ENCODE measurements at regions not wholly inside any gene's neighbourhood (a gene's known extent, or its start where the extent isn't known, plus 50 kb on each side); places are given as distances from the start of the nearest gene placed in this dataset.

- no peaks in the 10 kb centered on the region for H3K4me1 Mint-ChIP-seq
- no peaks in the 10 kb centered on the region for H3K27me3 Mint-ChIP-seq
- H3K9me3 Mint-ChIP-seq, result no peaks in the 10 kb centered on the region
- no peak overlapping the region for H3K4me3 Mint-ChIP-seq
- no peaks in the 10 kb centered on the region for H3K36me3 Mint-ChIP-seq (ENCODE audit: low read depth)
- no peak for ATAC-seq
- no peak for DNase-seq
- H3K27ac Mint-ChIP-seq, result no peak overlapping the region
Observed at GRCh38 chr6:132079286-132079685, 128.1 kb upstream of the CCN2 start.

GRCh38 chr6:132076452-132076851 is 125.3 kb upstream of the CCN2 start:
- ATAC-seq, result no peak
- H3K4me1 Mint-ChIP-seq, result no peaks in the 10 kb centered on the region
- H3K36me3 Mint-ChIP-seq (ENCODE audit: low read depth), result no peaks in the 10 kb centered on the region
- no peaks in the 10 kb centered on the region for H3K9me3 Mint-ChIP-seq
- no peak overlapping the region for H3K4me3 Mint-ChIP-seq
- H3K27me3 Mint-ChIP-seq, result no peaks in the 10 kb centered on the region
- no peak for DNase-seq
- no peak overlapping the region for H3K27ac Mint-ChIP-seq

- Mint-ChIP-seq H3K27ac (no peak overlapping the region), H3K4me1 (no peaks in the 10 kb centered on the region), H3K9me3 (no peaks in the 10 kb centered on the region), H3K27me3 (no peaks in the 10 kb centered on the region), H3K36me3 (ENCODE audit: low read depth) (no peaks in the 10 kb centered on the region), H3K4me3 (no peak overlapping the region)
- ATAC-seq, result no peak
- DNase-seq, result no peak
Observed at GRCh38 chr6:132072831-132073230, 121.7 kb upstream of the CCN2 start.

- Mint-ChIP-seq H3K4me3 (no peak overlapping the region), H3K9me3 (no peaks in the 10 kb centered on the region), H3K27me3 (no peaks in the 10 kb centered on the region), H3K36me3 (ENCODE audit: low read depth) (no peaks in the 10 kb centered on the region), H3K4me1 (no peaks in the 10 kb centered on the region), H3K27ac (no peak overlapping the region)
- no peak for DNase-seq
- ATAC-seq, result no peak
Observed at GRCh38 chr6:132072271-132072670, 121.1 kb upstream of the CCN2 start.

- Mint-ChIP-seq H3K36me3 (ENCODE audit: low read depth) (no peaks in the 10 kb centered on the region), H3K4me3 (no peak overlapping the region), H3K27me3 (no peaks in the 10 kb centered on the region), H3K9me3 (no peaks in the 10 kb centered on the region), H3K27ac (no peak overlapping the region), H3K4me1 (no peaks in the 10 kb centered on the region)
- no peak for DNase-seq
- ATAC-seq, result no peak
Observed at GRCh38 chr6:132070356-132070755, 119.2 kb upstream of the CCN2 start.

GRCh38 chr6:132068766-132069165 is 117.6 kb upstream of the CCN2 start:
- no peaks in the 10 kb centered on the region for H3K36me3 Mint-ChIP-seq (ENCODE audit: low read depth)
- no peak overlapping the region for H3K27ac Mint-ChIP-seq
- no peaks in the 10 kb centered on the region for H3K9me3 Mint-ChIP-seq
- ATAC-seq, result no peak
- H3K4me3 Mint-ChIP-seq, result no peak overlapping the region
- DNase-seq, result no peak
- no peaks in the 10 kb centered on the region for H3K27me3 Mint-ChIP-seq
- H3K4me1 Mint-ChIP-seq, result no peaks in the 10 kb centered on the region

GRCh38 chr6:132067286-132067685 is 116.1 kb upstream of the CCN2 start:
- H3K9me3 Mint-ChIP-seq, result no peaks in the 10 kb centered on the region
- H3K4me3 Mint-ChIP-seq, result no peak overlapping the region
- H3K27me3 Mint-ChIP-seq, result peaks cover 1% of the 10 kb centered on the region
- H3K36me3 Mint-ChIP-seq (ENCODE audit: low read depth), result no peaks in the 10 kb centered on the region
- no peak overlapping the region for H3K27ac Mint-ChIP-seq
- no peaks in the 10 kb centered on the region for H3K4me1 Mint-ChIP-seq
- ATAC-seq (no peak), DNase-seq (no peak)

- Mint-ChIP-seq H3K36me3 (ENCODE audit: low read depth) (no peaks in the 10 kb centered on the region), H3K27me3 (peaks cover 2% of the 10 kb centered on the region), H3K27ac (no peak overlapping the region), H3K9me3 (no peaks in the 10 kb centered on the region), H3K4me3 (no peak overlapping the region), H3K4me1 (no peaks in the 10 kb centered on the region)
- ATAC-seq, result no peak
- no peak for DNase-seq
Observed at GRCh38 chr6:132065556-132065955, 114.4 kb upstream of the CCN2 start.

- Mint-ChIP-seq H3K27me3 (peaks cover 2% of the 10 kb centered on the region), H3K36me3 (ENCODE audit: low read depth) (no peaks in the 10 kb centered on the region), H3K4me1 (no peaks in the 10 kb centered on the region), H3K9me3 (no peaks in the 10 kb centered on the region), H3K4me3 (no peak overlapping the region), H3K27ac (no peak overlapping the region)
- ATAC-seq (no peak), DNase-seq (no peak)
Observed at GRCh38 chr6:132063738-132064137, 112.6 kb upstream of the CCN2 start.

GRCh38 chr6:132063204-132063603 is 112.0 kb upstream of the CCN2 start:
- peaks cover 2% of the 10 kb centered on the region for H3K27me3 Mint-ChIP-seq
- DNase-seq (no peak), ATAC-seq (no peak)
- no peak overlapping the region for H3K27ac Mint-ChIP-seq
- H3K9me3 Mint-ChIP-seq, result no peaks in the 10 kb centered on the region
- no peaks in the 10 kb centered on the region for H3K4me1 Mint-ChIP-seq
- H3K36me3 Mint-ChIP-seq (ENCODE audit: low read depth), result no peaks in the 10 kb centered on the region
- no peak overlapping the region for H3K4me3 Mint-ChIP-seq

GRCh38 chr6:132062626-132063025 is 111.5 kb upstream of the CCN2 start:
- Mint-ChIP-seq H3K36me3 (ENCODE audit: low read depth) (no peaks in the 10 kb centered on the region), H3K9me3 (no peaks in the 10 kb centered on the region), H3K27ac (no peak overlapping the region), H3K4me1 (no peaks in the 10 kb centered on the region), H3K27me3 (peaks cover 2% of the 10 kb centered on the region), H3K4me3 (no peak overlapping the region)
- DNase-seq (no peak), ATAC-seq (no peak)

- H3K36me3 Mint-ChIP-seq (ENCODE audit: low read depth), result no peaks in the 10 kb centered on the region
- no peak overlapping the region for H3K4me3 Mint-ChIP-seq
- no peak overlapping the region for H3K27ac Mint-ChIP-seq
- DNase-seq (no peak), ATAC-seq (no peak)
- H3K27me3 Mint-ChIP-seq, result peaks cover 2% of the 10 kb centered on the region
- H3K4me1 Mint-ChIP-seq, result no peaks in the 10 kb centered on the region
- no peaks in the 10 kb centered on the region for H3K9me3 Mint-ChIP-seq
Observed at GRCh38 chr6:132061381-132061780, 110.2 kb upstream of the CCN2 start.

GRCh38 chr6:132060591-132060990 is 109.4 kb upstream of the CCN2 start:
- DNase-seq (no peak), ATAC-seq (no peak)
- H3K36me3 Mint-ChIP-seq (ENCODE audit: low read depth), result no peaks in the 10 kb centered on the region
- peaks cover 2% of the 10 kb centered on the region for H3K27me3 Mint-ChIP-seq
- H3K4me1 Mint-ChIP-seq, result no peaks in the 10 kb centered on the region
- H3K27ac Mint-ChIP-seq, result no peak overlapping the region
- H3K4me3 Mint-ChIP-seq, result no peak overlapping the region
- no peaks in the 10 kb centered on the region for H3K9me3 Mint-ChIP-seq

GRCh38 chr6:132058975-132059374 is 107.8 kb upstream of the CCN2 start:
- Mint-ChIP-seq H3K27me3 (peaks cover 2% of the 10 kb centered on the region), H3K36me3 (ENCODE audit: low read depth) (no peaks in the 10 kb centered on the region), H3K27ac (no peak overlapping the region), H3K9me3 (no peaks in the 10 kb centered on the region), H3K4me1 (no peaks in the 10 kb centered on the region), H3K4me3 (no peak overlapping the region)
- DNase-seq (no peak), ATAC-seq (no peak)

- ATAC-seq (no peak), DNase-seq (no peak)
- H3K4me3 Mint-ChIP-seq, result no peak overlapping the region
- no peaks in the 10 kb centered on the region for H3K36me3 Mint-ChIP-seq (ENCODE audit: low read depth)
- no peaks in the 10 kb centered on the region for H3K4me1 Mint-ChIP-seq
- H3K9me3 Mint-ChIP-seq, result no peaks in the 10 kb centered on the region
- no peaks in the 10 kb centered on the region for H3K27me3 Mint-ChIP-seq
- no peak overlapping the region for H3K27ac Mint-ChIP-seq
Observed at GRCh38 chr6:132054525-132054924, 103.4 kb upstream of the CCN2 start.

- DNase-seq, result no peak
- Mint-ChIP-seq H3K27ac (no peak overlapping the region), H3K36me3 (ENCODE audit: low read depth) (no peaks in the 10 kb centered on the region), H3K9me3 (no peaks in the 10 kb centered on the region), H3K4me3 (no peak overlapping the region), H3K27me3 (no peaks in the 10 kb centered on the region), H3K4me1 (no peaks in the 10 kb centered on the region)
- ATAC-seq, result no peak
Observed at GRCh38 chr6:132053511-132053910, 102.3 kb upstream of the CCN2 start.

All from activated naive CD8-positive, alpha-beta T cell treated with anti-CD3 and anti-CD28 coated beads, Interleukin-2, amount 50 U/mL, for 24 hours (primary cell).